Fibroblast of the aortic adventitia (primary cell): ENCODE measurements at regions not wholly inside any gene's neighbourhood (a gene's known extent, or its start where the extent isn't known, plus 50 kb on each side); places are given as distances from the start of the nearest gene placed in this dataset.

ENCODE experiments used
- DNase-seq: peaks from one replicate; pipeline ENCODE4 v3.0.0-alpha.2; 2010; ENCODE audit warnings: low read depth
- H3K4me3 ChIP-seq: 2 replicates; pipeline ENCODE4 v1.5.1; 2011; ENCODE audit warnings: low read depth, mild to moderate bottlenecking, control low read depth, low read length, moderate library complexity
- CTCF ChIP-seq: IDR thresholded peaks from 2 replicates; pipeline ENCODE4 v1.5.1; 2011; ENCODE audit warnings: mild to moderate bottlenecking, low read length, control low read depth, inconsistent platforms; ENCODE audit not compliant: insufficient read depth

- DNase-seq: peak; percentile 21
- no peak overlapping the region for H3K4me3 ChIP-seq
- TF ChIP-seq CTCF: no peak
These were observed 230.4 kb upstream of the ZC3H12C start for GRCh38 chr11:109862835-109863234.

GRCh38 chr11:109864151-109864661 lies 229.0 kb upstream of the ZC3H12C start:
- DNase-seq: no peak
- H3K4me3 ChIP-seq: no peak overlapping the region
- TF ChIP-seq CTCF: no peak

DNA sequence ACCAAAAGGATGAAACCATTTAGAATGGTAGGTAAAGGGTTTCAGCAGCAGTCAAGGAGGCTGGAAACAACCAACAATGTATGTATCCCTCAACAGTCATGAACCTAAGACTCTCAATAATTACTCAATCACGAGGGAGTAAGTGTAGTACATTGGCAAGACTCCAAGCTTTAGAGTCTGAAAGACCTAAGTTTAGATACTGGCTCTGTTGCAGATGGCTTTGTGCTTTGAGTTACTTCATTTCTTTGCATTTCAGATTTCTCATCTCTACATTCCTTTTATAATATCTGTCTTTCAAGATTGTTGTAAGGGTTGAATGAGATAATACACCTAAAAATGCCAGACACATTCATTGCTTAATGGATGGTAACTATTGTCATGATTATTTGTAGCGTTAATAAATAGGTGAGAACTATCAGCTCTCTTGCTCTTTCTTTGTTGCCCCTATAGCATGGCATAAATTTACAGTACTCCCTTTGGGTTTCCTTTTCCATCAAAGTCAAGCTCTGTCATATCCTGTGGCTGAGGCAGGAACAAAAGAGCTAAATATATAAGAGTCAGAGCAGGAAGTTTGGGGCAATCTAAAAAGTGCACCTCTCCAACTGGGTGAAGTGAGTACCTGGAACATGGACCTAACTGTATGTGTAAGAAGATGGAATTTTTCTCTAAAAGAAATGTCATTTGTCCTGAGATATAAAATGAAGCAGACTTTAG lies 228.2 kb upstream of the ZC3H12C start:
- peak; percentile 69 for DNase-seq
- H3K4me3 ChIP-seq: no peak overlapping the region
- no peak for TF ChIP-seq CTCF

- TF ChIP-seq CTCF: no peak
- no peak for DNase-seq
- no peak overlapping the region for H3K4me3 ChIP-seq
These were observed 227.5 kb upstream of the ZC3H12C start for GRCh38 chr11:109865548-109866186.

- no peak overlapping the region for H3K4me3 ChIP-seq
- no peak for DNase-seq
- no peak for TF ChIP-seq CTCF
These were observed 225.4 kb upstream of the ZC3H12C start for GRCh38 chr11:109867784-109868183.

DNA sequence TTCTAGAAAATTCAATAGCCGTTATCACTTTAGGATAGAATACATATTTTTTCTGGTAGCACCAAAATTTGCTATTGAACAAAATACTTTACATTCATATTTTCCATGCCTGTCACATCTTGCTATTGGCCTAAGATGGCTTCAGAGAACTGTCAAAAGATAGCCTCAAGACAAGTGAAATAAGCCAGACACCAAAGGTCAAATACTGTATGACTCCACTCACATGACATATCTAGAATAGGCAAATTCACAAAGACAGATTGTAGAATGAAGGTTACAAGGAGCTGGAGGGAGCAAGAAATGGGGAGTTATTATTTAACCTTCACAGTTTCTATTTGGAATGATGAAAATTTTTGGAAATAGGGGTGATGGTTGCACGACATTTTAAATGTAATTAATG lies 223.7 kb upstream of the ZC3H12C start:
- no peak for TF ChIP-seq CTCF
- no peak for DNase-seq
- no peak overlapping the region for H3K4me3 ChIP-seq
